Smooth muscle cell (in vitro differentiated cells): ENCODE measurements at regions not wholly inside any gene's neighbourhood (a gene's known extent, or its start where the extent isn't known, plus 50 kb on each side); places are given as distances from the start of the nearest gene placed in this dataset.

Source experiments
- DNase-seq: peaks from one replicate; lab custom pipeline; 2025; ENCODE audit not compliant: unreplicated experiment; lab: John Stamatoyannopoulos, UW
- H2AFZ ChIP-seq: fragments of 200-600 bp; sonication (generic); 2 replicates; pipeline ENCODE4 v1.6.0; 2016; ENCODE audit warnings: antibody characterized with exemption, low read depth, mild to moderate bottlenecking
- H3F3A ChIP-seq: fragments of 200-600 bp; sonication (generic); 2 replicates; pipeline ENCODE4 v1.6.0; 2017; ENCODE audit warnings: antibody characterized with exemption, low read depth
- H3K27ac ChIP-seq: fragments of 200-600 bp; sonication (generic); 2 replicates; pipeline ENCODE4 v1.5.1; 2016; ENCODE audit warnings: low read depth, mild to moderate bottlenecking
- H3K27me3 ChIP-seq: fragments of 200-600 bp; sonication (generic); 2 replicates; pipeline ENCODE4 v1.6.1; 2016; ENCODE audit warnings: low read depth, mild to moderate bottlenecking
- H3K36me3 ChIP-seq: fragments of 200-600 bp; sonication (generic); 2 replicates; pipeline ENCODE4 v1.5.1; 2016; ENCODE audit warnings: low read depth
- H3K4me1 ChIP-seq: fragments of 200-600 bp; sonication (generic); 2 replicates; pipeline ENCODE4 v1.5.1; 2016; ENCODE audit warnings: low read depth
- H3K4me2 ChIP-seq: fragments of 200-600 bp; sonication (generic); 2 replicates; pipeline ENCODE4 v1.6.0; 2016; ENCODE audit warnings: mild to moderate bottlenecking
- H3K4me3 ChIP-seq: fragments of 200-600 bp; sonication (generic); 2 replicates; pipeline ENCODE4 v1.5.1; 2016; ENCODE audit warnings: mild to moderate bottlenecking
- H3K79me2 ChIP-seq: fragments of 200-600 bp; sonication (generic); 2 replicates; pipeline ENCODE4 v1.6.0; 2016; ENCODE audit warnings: low read depth, mild to moderate bottlenecking
- H3K9ac ChIP-seq: fragments of 200-600 bp; sonication (generic); 2 replicates; pipeline ENCODE4 v1.6.0; 2016; ENCODE audit warnings: low read depth
- H3K9me3 ChIP-seq: fragments of 200-600 bp; sonication (generic); replicated peaks from 2 replicates; pipeline ENCODE4 v1.5.1; 2016; ENCODE audit warnings: low read depth
- H4K20me1 ChIP-seq: fragments of 200-600 bp; sonication (generic); 2 replicates; pipeline ENCODE4 v1.6.0; 2016; ENCODE audit warnings: low read depth
- CTCF ChIP-seq: fragments of 200-600 bp; sonication (generic); IDR thresholded peaks from 2 replicates; pipeline ENCODE4 v1.5.1; 2017; ENCODE audit warnings: borderline replicate concordance, mild to moderate bottlenecking, antibody characterized with exemption; ENCODE audit not compliant: insufficient read depth, poor library complexity, severe bottlenecking
- WGBS: methylation state at CpG from one replicate; pipeline ENCODE4 v1.1.7; 2016; ENCODE audit warnings: low lambda C conversion rate; 5-methylcytosine and 5-hydroxymethylcytosine counted together

GRCh38 chr5:54769746-54770145 is 215.6 kb downstream of the ESM1 start:
- 94% methylated on average over 1 of the region's 1 CpG for WGBS

GRCh38 chr5:54769072-54769471 is 216.3 kb downstream of the ESM1 start:
- Histone ChIP-seq H3K79me2 (no peaks in the 10 kb centered on the region), H3K9me3 (no peaks in the 10 kb centered on the region), H3K36me3 (no peaks in the 10 kb centered on the region), H3K27ac (no peak overlapping the region), H2AFZ (no peak overlapping the region), H3K9ac (no peak overlapping the region), H4K20me1 (no peaks in the 10 kb centered on the region), H3K4me3 (no peak overlapping the region), H3K4me1 (no peaks in the 10 kb centered on the region), H3F3A (no peaks in the 10 kb centered on the region), H3K27me3 (no peaks in the 10 kb centered on the region), H3K4me2 (no peak overlapping the region)
- 84% methylated on average over 6 of the region's 6 CpGs for WGBS
- no peak for DNase-seq
- no peak for TF ChIP-seq CTCF

More at GRCh38 chr5:54769746-54770145, 215.6 kb downstream of the ESM1 start:
- H2AFZ ChIP-seq = no peak overlapping the region
- no peaks in the 10 kb centered on the region for H3K27me3 ChIP-seq
- DNase-seq = no peak
- H3K4me2 ChIP-seq = no peak overlapping the region
- no peaks in the 10 kb centered on the region for H3F3A ChIP-seq
- no peak for TF ChIP-seq CTCF
- no peaks in the 10 kb centered on the region for H3K9me3 ChIP-seq
- H3K4me1 ChIP-seq = no peaks in the 10 kb centered on the region
- H3K4me3 ChIP-seq = no peak overlapping the region
- H3K36me3 ChIP-seq = no peaks in the 10 kb centered on the region
- H3K27ac ChIP-seq = no peak overlapping the region
- H4K20me1 ChIP-seq = no peaks in the 10 kb centered on the region
- no peak overlapping the region for H3K9ac ChIP-seq
- H3K79me2 ChIP-seq = no peaks in the 10 kb centered on the region

- WGBS = 95% methylated on average over 1 of the region's 1 CpG
- Histone ChIP-seq H3F3A (no peaks in the 10 kb centered on the region), H3K4me3 (no peak overlapping the region), H3K9me3 (no peaks in the 10 kb centered on the region), H3K4me2 (no peak overlapping the region), H3K27ac (no peak overlapping the region), H2AFZ (no peak overlapping the region), H3K79me2 (no peaks in the 10 kb centered on the region), H3K36me3 (no peaks in the 10 kb centered on the region), H3K4me1 (no peaks in the 10 kb centered on the region), H3K9ac (no peak overlapping the region), H3K27me3 (no peaks in the 10 kb centered on the region), H4K20me1 (no peaks in the 10 kb centered on the region)
- DNase-seq = no peak
- TF ChIP-seq CTCF = no peak
These were observed 218.6 kb downstream of the ESM1 start for GRCh38 chr5:54766748-54767147.

- Histone ChIP-seq H3K4me2 (no peak overlapping the region), H3K27ac (no peak overlapping the region), H3K36me3 (no peaks in the 10 kb centered on the region), H3K9me3 (no peaks in the 10 kb centered on the region), H3K9ac (no peak overlapping the region), H3K79me2 (no peaks in the 10 kb centered on the region), H3K27me3 (no peaks in the 10 kb centered on the region), H2AFZ (no peak overlapping the region), H3K4me1 (no peaks in the 10 kb centered on the region), H3K4me3 (no peak overlapping the region), H3F3A (no peaks in the 10 kb centered on the region), H4K20me1 (no peaks in the 10 kb centered on the region)
- 92% methylated on average over 5 of the region's 5 CpGs for WGBS
- TF ChIP-seq CTCF = no peak
- no peak for DNase-seq
These were observed 220.0 kb downstream of the ESM1 start for GRCh38 chr5:54765165-54766028.
